GM12892 (cell line): ENCODE measurements at regions not wholly inside any gene's neighbourhood (a gene's known extent, or its start where the extent isn't known, plus 50 kb on each side); places are given as distances from the start of the nearest gene placed in this dataset.

Experiments
- POLR2A ChIP-seq: IDR thresholded peaks from 2 replicates; pipeline ENCODE4 v1.6.1; 2011; ENCODE audit warnings: low read depth, low read length, control low read depth
- POLR2AphosphoS5 ChIP-seq: IDR thresholded peaks from 2 replicates; pipeline ENCODE4 v1.6.1; 2011; ENCODE audit warnings: low read depth, low read length, control low read depth

DNA sequence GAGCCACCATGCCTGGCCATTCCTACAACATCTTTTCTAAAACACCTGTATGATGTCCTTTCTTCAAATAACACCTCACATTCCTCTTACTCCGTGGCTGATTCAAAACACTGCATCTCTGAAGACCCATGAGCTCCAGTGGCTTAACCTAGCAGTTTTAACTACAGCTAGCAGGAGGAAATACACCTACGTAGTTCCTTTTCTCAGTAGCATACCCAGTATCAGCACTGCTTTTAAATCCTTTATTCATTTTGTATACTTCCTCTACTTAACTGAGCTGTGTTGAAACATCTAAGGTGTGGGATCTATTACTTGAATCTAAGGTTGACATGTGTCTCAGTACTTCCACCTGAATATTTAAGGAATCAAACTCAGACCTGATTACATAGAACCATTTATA is 113.6 kb upstream of the CCDC28A start:
- no peak for TF ChIP-seq POLR2AphosphoS5
- no peak for TF ChIP-seq POLR2A
